Superior temporal gyrus (tissue), 1 donor: ENCODE measurements at regions not wholly inside any gene's neighbourhood (a gene's known extent, or its start where the extent isn't known, plus 50 kb on each side); places are given as distances from the start of the nearest gene placed in this dataset.
"Not testable (repeated sequence)": the region's sequence is repeated elsewhere in the genome, so short reads cannot be mapped to it uniquely, and the experiment has no call there.

Experiments used
- DNase-seq: peaks from one replicate; pipeline ENCODE4 v3.0.0-alpha.2; 2016; ENCODE audit errors: extremely low spot score

- DNase-seq: no peak
Measured at GRCh38 chr6:69623357-69623756, 173.5 kb downstream of the LMBRD1 start.

GRCh38 chr6:69622924-69623323 is 173.9 kb downstream of the LMBRD1 start:
- no peak for DNase-seq

- no peak for DNase-seq
Measured at GRCh38 chr6:69622230-69622629, 174.6 kb downstream of the LMBRD1 start.

GRCh38 chr6:69617163-69617562 is 179.6 kb downstream of the LMBRD1 start:
- DNase-seq: no peak

GRCh38 chr6:69609836-69610472 is 186.9 kb downstream of the LMBRD1 start:
- no peak for DNase-seq

GRCh38 chr6:69601132-69601531 is 195.7 kb downstream of the LMBRD1 start:
- DNase-seq: no peak

GRCh38 chr6:69594405-69594804 is 202.4 kb downstream of the LMBRD1 start:
- DNase-seq: no peak

- DNase-seq: no peak
Measured at GRCh38 chr6:69593706-69594105, 203.1 kb downstream of the LMBRD1 start.

- DNase-seq: no peak
Measured at GRCh38 chr6:69589626-69590025, 207.2 kb downstream of the LMBRD1 start.

- no peak for DNase-seq
Measured at GRCh38 chr6:69584913-69585729, 211.7 kb downstream of the LMBRD1 start.

- DNase-seq: no peak
Measured at GRCh38 chr6:69584536-69584912, 212.3 kb downstream of the LMBRD1 start.

- DNase-seq: no peak
Measured at GRCh38 chr6:69581581-69581980, 215.2 kb downstream of the LMBRD1 start.

- no peak for DNase-seq
Measured at GRCh38 chr6:69580706-69581105, 216.1 kb downstream of the LMBRD1 start.

GRCh38 chr6:69578361-69578890 is 218.4 kb downstream of the LMBRD1 start:
- no peak for DNase-seq

GRCh38 chr6:69571234-69571633 is 225.6 kb downstream of the LMBRD1 start:
- DNase-seq: no peak

- DNase-seq: no peak
Measured at GRCh38 chr6:69570106-69570505, 226.7 kb downstream of the LMBRD1 start.

GRCh38 chr6:69560597-69560996 is 236.2 kb downstream of the LMBRD1 start:
- not testable (repeated sequence) for DNase-seq

- DNase-seq: no peak
Measured at GRCh38 chr6:69555088-69555638, 241.6 kb downstream of the LMBRD1 start.

- DNase-seq: no peak
Measured at GRCh38 chr6:69542494-69542893, 254.3 kb downstream of the LMBRD1 start.

GRCh38 chr6:69527921-69528476 is 268.8 kb downstream of the LMBRD1 start:
- DNase-seq: no peak

- not testable (repeated sequence) for DNase-seq
Measured at GRCh38 chr6:69515480-69515879, 281.3 kb downstream of the LMBRD1 start.

GRCh38 chr6:69494595-69494994 is 302.2 kb downstream of the LMBRD1 start:
- no peak for DNase-seq
